A549 (cell line): ENCODE measurements at regions not wholly inside any gene's neighbourhood (a gene's known extent, or its start where the extent isn't known, plus 50 kb on each side); places are given as distances from the start of the nearest gene placed in this dataset.
A peak's percentile ranks its signal among the peaks of the same experiment; 100 is the strongest.

Experiments used
- ATAC-seq, 2 experiments: fragments of 200-7000 bp in 1 of 2; fragments of >200 bp in 1 of 2; cut with Nextera tagmentation in 1 of 2; cut with Tn5 transposase in 1 of 2; 3 replicates each; pipeline versions ENCODE4 v1.8.0 to v1.9.1; 2018 to 2020; ENCODE audit warnings: mild to moderate bottlenecking in 1 of 2, moderate library complexity in 1 of 2
- CTCF ChIA-PET: fragments of 300-600 bp; sonication (Branson Sonifier 250); formaldehyde crosslinking; extraction: SDS; loops from one replicate; lab custom pipeline; 2021; ENCODE audit warnings: antibody characterized with exemption, inconsistent platforms; lab: Yijun Ruan, JAX
- POLR2A ChIA-PET: fragments of 350-600 bp; formaldehyde crosslinking; extraction: SDS; loops from one replicate; lab custom pipeline; 2021; ENCODE audit warnings: antibody characterized with exemption, inconsistent platforms; lab: Yijun Ruan, JAX
- DNase-seq, 2 experiments: peaks; one replicate each; pipeline versions ENCODE4 v3.0.0 to v3.0.0-alpha.2; 2011 to 2016; ENCODE audit warnings: low read depth in 1 of 2, low spot score in 1 of 2
- FAIRE-seq: peaks from 2 replicates; lab custom pipeline; 2011; peaks lifted over from hg19 to GRCh38; lab: Jason Lieb, UNC
- H3K27ac ChIP-seq, 2 experiments: fragments of >200 bp; sonication (Bioruptor Twin); formaldehyde crosslinking; 3 replicates each; pipeline ENCODE4 v1.5.1; 2016 to 2017
- H3K4me1 ChIP-seq: fragments of >200 bp; sonication (Bioruptor Twin); formaldehyde crosslinking; 3 replicates; pipeline ENCODE4 v1.6.1; 2016
- H3K4me2 ChIP-seq: fragments of >200 bp; sonication (Bioruptor Twin); formaldehyde crosslinking; 3 replicates; pipeline ENCODE4 v1.6.1; 2016
- H3K4me3 ChIP-seq: fragments of >200 bp; sonication (Bioruptor Twin); formaldehyde crosslinking; 3 replicates; pipeline ENCODE4 v1.5.1; 2016
- H3K9me3 ChIP-seq: fragments of >200 bp; sonication (Bioruptor Twin); formaldehyde crosslinking; 3 replicates; pipeline ENCODE4 v1.6.1; 2016
- CBX2 ChIP-seq: fragments of 200-600 bp; sonication (generic); IDR thresholded peaks from 2 replicates; pipeline ENCODE4 v1.6.1; 2016; ENCODE audit warnings: low read depth, mild to moderate bottlenecking, borderline replicate concordance
- CBX8 ChIP-seq: fragments of 200-600 bp; sonication (generic); IDR thresholded peaks from 2 replicates; pipeline ENCODE4 v1.6.1; 2016
- CEBPB ChIP-seq, 2 experiments: fragments of >200 bp in 1 of 2; sonication (Bioruptor Twin) in 1 of 2; formaldehyde crosslinking in 1 of 2; IDR thresholded peaks; 2 replicates each; pipeline ENCODE4 v1.6.1; 2012 to 2016
- CHD2 ChIP-seq: fragments of 150-350 bp; IDR thresholded peaks from 2 replicates; pipeline ENCODE4 v1.6.1; 2014; ENCODE audit warnings: low read length; ENCODE audit not compliant: partially characterized antibody
- ESRRA ChIP-seq: fragments of 150-350 bp; IDR thresholded peaks from 2 replicates; pipeline ENCODE4 v1.6.1; 2014; ENCODE audit warnings: mild to moderate bottlenecking, low read length, borderline replicate concordance
- HEYL ChIP-seq: fragments of 250-450 bp; sonication (Bioruptor Pico); IDR thresholded peaks from 2 replicates; pipeline ENCODE4 v1.8.0; 2021; ENCODE audit warnings: mild to moderate bottlenecking, moderate library complexity
- KDM5A ChIP-seq: fragments of 200-600 bp; sonication (generic); IDR thresholded peaks from 2 replicates; pipeline ENCODE4 v1.6.1; 2016; ENCODE audit warnings: antibody characterized with exemption, mild to moderate bottlenecking
- MAFK ChIP-seq: fragments of 450-650 bp; IDR thresholded peaks from 2 replicates; pipeline ENCODE4 v1.6.1; 2014; ENCODE audit not compliant: partially characterized antibody
- MYC ChIP-seq: IDR thresholded peaks from 2 replicates; pipeline ENCODE4 v1.6.1; 2012; ENCODE audit warnings: mild to moderate bottlenecking, inconsistent platforms, low read length, improper control_type of control experiment, borderline replicate concordance
- POLR2A ChIP-seq: IDR thresholded peaks from 2 replicates; pipeline ENCODE4 v1.6.1; 2012; ENCODE audit warnings: mild to moderate bottlenecking, low read length
- RAD21 ChIP-seq, 2 experiments: fragments of >200 bp in 1 of 2; sonication (Bioruptor Twin) in 1 of 2; formaldehyde crosslinking in 1 of 2; IDR thresholded peaks in 1 of 2; conservative IDR thresholded peaks in 1 of 2; 2 replicates in 1 of 2; 3 replicates in 1 of 2; pipeline ENCODE4 v1.6.1; 2012 to 2018; ENCODE audit warnings: inconsistent platforms in 1 of 2
- RFX5 ChIP-seq: fragments of 450-650 bp; IDR thresholded peaks from 2 replicates; pipeline ENCODE4 v1.7.1; 2014; ENCODE audit warnings: antibody characterized with exemption, mild to moderate bottlenecking, moderate library complexity
- SMC3 ChIP-seq: fragments of >200 bp; sonication (Bioruptor Twin); formaldehyde crosslinking; IDR thresholded peaks from 3 replicates; pipeline ENCODE4 v1.6.1; 2018; ENCODE audit warnings: inconsistent platforms
- SREBF2 ChIP-seq: fragments of 450-650 bp; IDR thresholded peaks from 2 replicates; pipeline ENCODE4 v1.6.1; 2014; ENCODE audit warnings: mild to moderate bottlenecking, moderate library complexity
- WGBS: methylation state at CpG from one replicate; pipeline ENCODE4 v1.1.6; 2017; ENCODE audit errors: missing lambda C conversion rate; 5-methylcytosine and 5-hydroxymethylcytosine counted together
- TF ChIP-seq, protein P1 (sequence below): fragments of 250-450 bp; sonication (Bioruptor Pico); IDR thresholded peaks from 2 replicates; pipeline ENCODE4 v1.5.0; 2020; ENCODE audit warnings: low read depth, mild to moderate bottlenecking, moderate library complexity
- TF ChIP-seq, protein P2 (sequence below): fragments of 450-650 bp; IDR thresholded peaks from 2 replicates; pipeline ENCODE4 v1.6.1; 2014; ENCODE audit warnings: antibody characterized with exemption
- TF ChIP-seq, protein P3 (sequence below): fragments of 250-450 bp; sonication (Bioruptor Pico); IDR thresholded peaks from 2 replicates; pipeline ENCODE4 v1.5.0; 2021; ENCODE audit warnings: mild to moderate bottlenecking, moderate library complexity, borderline replicate concordance
- TF ChIP-seq, protein P4 (sequence below): fragments of >200 bp; sonication (Bioruptor Twin); formaldehyde crosslinking; IDR thresholded peaks from 3 replicates; pipeline ENCODE4 v1.5.1; 2016
- TF ChIP-seq, protein P5 (sequence below): IDR thresholded peaks from 2 replicates; pipeline ENCODE4 v1.6.1; 2012

DNA sequence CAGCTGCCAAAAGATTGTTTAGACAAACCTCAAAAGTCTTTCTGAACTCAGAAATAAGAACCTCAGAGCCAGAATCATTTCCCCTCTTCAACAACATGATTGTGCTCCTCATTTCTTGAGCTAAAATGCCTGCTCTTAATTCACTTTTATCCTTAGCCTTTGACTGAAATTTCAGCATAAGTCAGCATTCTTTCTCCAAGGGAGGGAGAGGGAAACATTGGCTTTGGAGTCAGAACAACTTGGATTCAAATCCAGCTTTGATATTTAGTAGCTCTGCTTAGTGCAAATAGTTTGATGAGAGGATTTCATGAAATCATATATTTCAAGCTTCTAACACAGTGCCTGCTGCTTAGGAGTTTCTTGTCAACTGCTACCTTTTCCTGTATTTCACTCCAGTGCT lies 484.6 kb upstream of the INTU start:
- FAIRE-seq (no peak), ATAC-seq (no peak), DNase-seq (no peak)
- Histone ChIP-seq H3K27ac (no peak overlapping the region), H3K9me3 (no peaks in the 10 kb centered on the region), H3K4me3 (no peak overlapping the region), H3K4me2 (no peak overlapping the region), H3K4me1 (no peaks in the 10 kb centered on the region)
- TF ChIP-seq MYC: no peak
- peak; percentile 2 for TF ChIP-seq MAFK
- CTCF ChIA-PET: no interaction called here
- POLR2A ChIA-PET: no interaction called here

DNA sequence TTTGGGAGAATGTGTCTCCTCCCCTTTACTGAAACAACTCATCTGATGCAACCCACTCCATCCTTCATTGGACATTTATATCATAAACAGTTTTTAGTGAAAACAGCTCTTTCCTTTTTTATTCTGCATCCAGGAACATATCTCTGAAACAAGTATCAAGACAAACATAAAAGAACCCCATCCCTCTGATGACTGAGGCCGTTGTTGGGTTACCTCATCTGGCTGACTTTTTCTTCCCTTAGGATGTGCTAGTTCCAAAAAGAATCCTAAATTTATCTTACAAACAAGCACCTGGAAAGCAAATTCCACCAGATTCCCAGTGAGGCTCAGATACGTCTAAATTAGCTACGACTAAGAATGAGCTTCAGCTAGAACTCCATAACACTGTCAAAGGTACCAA lies 483.7 kb upstream of the INTU start:
- CTCF ChIA-PET: no interaction called here
- Histone ChIP-seq H3K9me3 (no peaks in the 10 kb centered on the region), H3K4me1 (no peaks in the 10 kb centered on the region), H3K4me2 (no peak overlapping the region), H3K4me3 (no peak overlapping the region), H3K27ac (no peak overlapping the region)
- DNase-seq (no peak), FAIRE-seq (no peak), ATAC-seq (no peak)
- TF ChIP-seq POLR2A (no peak), CEBPB (IDR thresholded peaks at IDR 0.05) (no peak), RFX5 (no peak), SREBF2 (no peak), CHD2 (no peak), CBX2 (no peak), ESRRA (no peak), SMC3 (no peak), KDM5A (no peak), RAD21 (conservative IDR thresholded peaks at IDR 0.05 in 1 of 2, IDR thresholded peaks at IDR 0.05 in 1 of 2) (no peak), CBX8 (no peak), HEYL (CRISPR knock-in tag) (no peak), MYC (no peak)
- TF ChIP-seq, protein P1, sequence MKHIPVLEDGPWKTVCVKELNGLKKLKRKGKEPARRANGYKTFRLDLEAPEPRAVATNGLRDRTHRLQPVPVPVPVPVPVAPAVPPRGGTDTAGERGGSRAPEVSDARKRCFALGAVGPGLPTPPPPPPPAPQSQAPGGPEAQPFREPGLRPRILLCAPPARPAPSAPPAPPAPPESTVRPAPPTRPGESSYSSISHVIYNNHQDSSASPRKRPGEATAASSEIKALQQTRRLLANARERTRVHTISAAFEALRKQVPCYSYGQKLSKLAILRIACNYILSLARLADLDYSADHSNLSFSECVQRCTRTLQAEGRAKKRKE (CRISPR knock-in tag): no peak
- TF ChIP-seq, protein P2, sequence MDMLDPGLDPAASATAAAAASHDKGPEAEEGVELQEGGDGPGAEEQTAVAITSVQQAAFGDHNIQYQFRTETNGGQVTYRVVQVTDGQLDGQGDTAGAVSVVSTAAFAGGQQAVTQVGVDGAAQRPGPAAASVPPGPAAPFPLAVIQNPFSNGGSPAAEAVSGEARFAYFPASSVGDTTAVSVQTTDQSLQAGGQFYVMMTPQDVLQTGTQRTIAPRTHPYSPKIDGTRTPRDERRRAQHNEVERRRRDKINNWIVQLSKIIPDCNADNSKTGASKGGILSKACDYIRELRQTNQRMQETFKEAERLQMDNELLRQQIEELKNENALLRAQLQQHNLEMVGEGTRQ: no peak
- TF ChIP-seq, protein P3, sequence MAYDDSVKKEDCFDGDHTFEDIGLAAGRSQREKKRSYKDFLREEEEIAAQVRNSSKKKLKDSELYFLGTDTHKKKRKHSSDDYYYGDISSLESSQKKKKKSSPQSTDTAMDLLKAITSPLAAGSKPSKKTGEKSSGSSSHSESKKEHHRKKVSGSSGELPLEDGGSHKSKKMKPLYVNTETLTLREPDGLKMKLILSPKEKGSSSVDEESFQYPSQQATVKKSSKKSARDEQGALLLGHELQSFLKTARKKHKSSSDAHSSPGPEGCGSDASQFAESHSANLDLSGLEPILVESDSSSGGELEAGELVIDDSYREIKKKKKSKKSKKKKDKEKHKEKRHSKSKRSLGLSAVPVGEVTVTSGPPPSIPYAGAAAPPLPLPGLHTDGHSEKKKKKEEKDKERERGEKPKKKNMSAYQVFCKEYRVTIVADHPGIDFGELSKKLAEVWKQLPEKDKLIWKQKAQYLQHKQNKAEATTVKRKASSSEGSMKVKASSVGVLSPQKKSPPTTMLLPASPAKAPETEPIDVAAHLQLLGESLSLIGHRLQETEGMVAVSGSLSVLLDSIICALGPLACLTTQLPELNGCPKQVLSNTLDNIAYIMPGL (CRISPR knock-in tag): no peak
- TF ChIP-seq, protein P4, sequence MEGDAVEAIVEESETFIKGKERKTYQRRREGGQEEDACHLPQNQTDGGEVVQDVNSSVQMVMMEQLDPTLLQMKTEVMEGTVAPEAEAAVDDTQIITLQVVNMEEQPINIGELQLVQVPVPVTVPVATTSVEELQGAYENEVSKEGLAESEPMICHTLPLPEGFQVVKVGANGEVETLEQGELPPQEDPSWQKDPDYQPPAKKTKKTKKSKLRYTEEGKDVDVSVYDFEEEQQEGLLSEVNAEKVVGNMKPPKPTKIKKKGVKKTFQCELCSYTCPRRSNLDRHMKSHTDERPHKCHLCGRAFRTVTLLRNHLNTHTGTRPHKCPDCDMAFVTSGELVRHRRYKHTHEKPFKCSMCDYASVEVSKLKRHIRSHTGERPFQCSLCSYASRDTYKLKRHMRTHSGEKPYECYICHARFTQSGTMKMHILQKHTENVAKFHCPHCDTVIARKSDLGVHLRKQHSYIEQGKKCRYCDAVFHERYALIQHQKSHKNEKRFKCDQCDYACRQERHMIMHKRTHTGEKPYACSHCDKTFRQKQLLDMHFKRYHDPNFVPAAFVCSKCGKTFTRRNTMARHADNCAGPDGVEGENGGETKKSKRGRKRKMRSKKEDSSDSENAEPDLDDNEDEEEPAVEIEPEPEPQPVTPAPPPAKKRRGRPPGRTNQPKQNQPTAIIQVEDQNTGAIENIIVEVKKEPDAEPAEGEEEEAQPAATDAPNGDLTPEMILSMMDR: no peak
- TF ChIP-seq, protein P5, sequence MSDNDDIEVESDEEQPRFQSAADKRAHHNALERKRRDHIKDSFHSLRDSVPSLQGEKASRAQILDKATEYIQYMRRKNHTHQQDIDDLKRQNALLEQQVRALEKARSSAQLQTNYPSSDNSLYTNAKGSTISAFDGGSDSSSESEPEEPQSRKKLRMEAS: no peak
- 35% methylated on average over 3 of the region's 3 CpGs for WGBS
- POLR2A ChIA-PET: no interaction called here

DNA sequence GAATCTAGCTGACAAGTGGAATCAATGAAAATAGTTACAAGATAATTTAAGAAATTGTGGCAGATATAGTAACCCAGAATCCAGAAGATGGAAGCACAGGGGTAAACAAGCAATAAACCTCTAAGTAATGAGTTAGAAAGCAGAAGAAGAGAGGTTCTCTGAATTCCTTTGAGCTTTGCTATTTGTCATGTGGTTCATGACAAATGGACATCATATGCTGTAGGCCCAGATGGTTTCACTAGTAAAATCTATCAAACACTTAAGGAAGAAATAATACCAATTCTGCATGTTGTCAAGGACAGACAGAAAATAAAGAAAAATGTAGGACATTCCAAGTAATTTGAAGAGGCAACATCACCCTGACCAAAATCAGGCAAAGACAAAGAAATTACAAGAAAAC lies 480.8 kb upstream of the INTU start:
- H3K9me3 ChIP-seq: no peaks in the 10 kb centered on the region
- DNase-seq (no peak), FAIRE-seq (no peak), ATAC-seq (no peak)
- no peak overlapping the region for H3K4me3 ChIP-seq
- ChIA-PET CTCF (no interaction called here), POLR2A (no interaction called here)
- H3K27ac ChIP-seq: no peak overlapping the region
- H3K4me2 ChIP-seq: no peak overlapping the region
- no peaks in the 10 kb centered on the region for H3K4me1 ChIP-seq
- TF ChIP-seq SREBF2: no peak
